DMS79 (cell line): ENCODE measurements at regions not wholly inside any gene's neighbourhood (a gene's known extent, or its start where the extent isn't known, plus 50 kb on each side); places are given as distances from the start of the nearest gene placed in this dataset.

Experiments used
- DNase-seq: peaks from one replicate; lab custom pipeline; 2025; lab: John Stamatoyannopoulos, UW

DNA sequence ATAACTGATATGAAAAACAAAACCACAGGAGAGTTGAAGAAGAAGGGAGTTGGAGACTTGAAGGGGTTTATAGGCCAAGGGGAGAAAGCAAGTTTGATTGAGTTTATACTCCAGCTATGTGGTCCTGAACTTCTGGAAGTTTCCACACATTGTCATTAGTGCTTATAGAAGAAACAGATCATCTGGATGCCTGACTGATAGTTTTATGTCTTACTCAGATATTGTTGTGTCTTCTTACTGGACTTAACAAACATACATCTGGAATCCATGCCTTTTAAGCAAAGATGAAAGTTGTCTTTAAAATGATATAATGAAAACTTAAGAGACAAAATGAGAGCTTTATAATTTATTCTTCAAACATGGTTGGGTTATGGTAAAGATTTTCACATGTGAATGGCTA, 101.3 kb upstream of the FZD8 start:
- DNase-seq, result no peak

DNA sequence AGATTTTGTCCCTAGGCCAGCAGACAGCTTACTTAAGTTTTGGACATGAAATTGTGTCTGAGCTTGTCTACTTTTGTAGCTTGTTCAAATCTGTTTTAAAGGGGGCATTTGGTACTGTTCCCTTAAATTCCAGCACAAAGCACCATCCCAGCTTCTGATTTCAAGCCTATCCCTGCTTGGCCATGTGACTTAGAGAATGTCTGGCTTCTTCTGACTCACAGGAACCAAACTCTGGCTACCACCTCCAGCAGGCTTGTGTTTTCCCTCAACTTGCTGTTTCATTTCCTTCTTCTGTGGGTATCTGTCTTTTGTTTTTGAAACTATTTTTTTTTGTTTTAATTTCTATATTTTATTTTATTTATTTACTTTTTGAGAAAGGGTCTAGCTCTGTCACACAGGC, 97.9 kb upstream of the FZD8 start:
- no peak for DNase-seq

DNA sequence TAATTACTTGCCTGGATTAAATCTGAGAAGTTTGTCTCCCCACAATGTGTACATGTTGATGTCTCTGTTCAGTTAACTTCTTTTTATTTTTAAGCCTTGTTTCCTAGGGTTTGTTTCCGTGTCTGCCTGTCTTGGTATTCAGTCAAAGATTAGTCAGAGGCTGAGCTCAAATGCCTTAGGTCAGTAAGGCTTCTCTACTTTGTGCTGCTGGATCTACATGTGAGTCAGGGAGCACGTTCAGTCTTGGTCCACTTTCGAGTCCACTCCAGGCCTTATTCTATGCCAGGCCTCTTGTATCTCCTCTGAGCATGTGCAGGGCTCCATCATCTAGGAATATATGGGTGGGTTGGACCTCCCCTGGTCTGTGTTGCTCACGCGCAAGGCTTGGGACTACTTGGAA, 93.3 kb upstream of the FZD8 start:
- DNase-seq, result no peak

DNA sequence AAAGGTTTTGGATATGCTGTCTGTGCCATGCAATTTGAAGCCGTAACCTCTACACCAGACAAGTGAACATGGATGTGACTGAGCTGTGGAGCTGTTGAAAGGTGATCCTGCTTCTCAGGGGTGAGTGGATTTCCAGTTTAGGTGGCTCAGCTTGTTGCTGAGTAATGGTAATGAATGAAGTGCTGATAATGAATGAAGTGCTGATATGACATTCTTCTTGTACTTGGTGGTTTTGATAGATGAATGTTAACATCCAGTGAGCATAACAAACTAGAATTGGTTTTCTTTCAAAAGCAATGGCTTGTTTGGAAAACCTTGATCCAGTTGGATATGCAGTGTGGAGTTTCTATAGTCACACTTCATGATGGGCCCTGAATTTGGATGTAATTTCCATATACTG, 89.7 kb upstream of the FZD8 start:
- no peak for DNase-seq

DNA sequence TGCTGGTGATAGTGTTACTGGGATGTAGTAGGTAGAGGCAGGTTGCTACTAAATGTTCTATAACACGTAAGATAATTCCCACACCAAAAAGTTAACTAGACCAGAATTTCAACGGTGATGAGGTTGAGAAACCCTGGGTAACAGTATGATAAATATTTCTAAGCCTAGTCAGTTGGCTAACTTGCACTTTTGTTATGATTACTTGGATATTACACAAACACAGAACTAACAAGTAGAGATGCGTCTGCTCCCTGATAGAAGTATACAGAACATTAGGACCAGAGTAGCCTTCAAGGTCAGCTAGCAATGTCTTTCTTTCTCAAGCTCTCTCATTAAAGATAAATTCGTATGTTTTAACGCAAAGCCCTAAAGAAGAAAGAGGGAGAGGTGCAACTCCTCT, 86.2 kb upstream of the FZD8 start:
- no peak for DNase-seq

DNA sequence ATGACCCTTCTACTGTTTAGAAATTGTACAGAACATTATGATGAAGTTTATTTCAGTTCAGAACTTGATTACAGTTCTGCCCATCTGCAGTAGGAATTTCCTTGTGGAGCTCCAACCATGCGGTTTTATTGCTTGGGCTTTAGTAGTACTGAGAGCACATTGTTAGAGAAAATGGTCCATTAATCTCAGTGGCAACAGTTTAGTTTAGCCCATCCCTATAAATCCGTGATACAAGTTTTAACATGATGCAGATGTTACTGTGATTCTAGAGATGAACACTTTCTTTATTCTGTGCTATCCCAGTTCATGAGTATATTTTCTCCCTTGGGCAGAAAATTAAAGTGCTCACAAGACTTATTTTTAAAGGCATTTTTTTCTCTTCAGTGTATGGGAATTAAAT, 84.8 kb upstream of the FZD8 start:
- DNase-seq, result no peak

DNA sequence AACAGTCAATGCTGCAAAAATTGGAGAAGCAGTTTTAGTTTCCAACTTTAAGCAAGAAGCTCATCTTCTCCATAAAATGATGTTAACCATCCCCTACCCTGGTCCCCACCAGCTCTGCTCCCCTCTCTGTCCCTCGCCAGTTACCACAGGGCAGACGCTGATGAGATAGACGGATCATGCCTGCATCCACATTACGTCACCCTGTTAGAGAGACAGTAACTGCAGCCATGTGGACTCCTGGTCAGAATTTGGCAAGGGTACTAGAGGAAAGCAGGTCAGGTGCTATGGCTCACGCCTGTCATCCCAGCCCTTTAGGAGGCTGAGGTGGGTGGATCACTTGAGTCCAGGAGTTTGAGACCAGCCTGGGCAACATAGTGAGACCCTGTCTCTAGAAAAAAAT, 81.9 kb upstream of the FZD8 start:
- DNase-seq, result no peak

DNA sequence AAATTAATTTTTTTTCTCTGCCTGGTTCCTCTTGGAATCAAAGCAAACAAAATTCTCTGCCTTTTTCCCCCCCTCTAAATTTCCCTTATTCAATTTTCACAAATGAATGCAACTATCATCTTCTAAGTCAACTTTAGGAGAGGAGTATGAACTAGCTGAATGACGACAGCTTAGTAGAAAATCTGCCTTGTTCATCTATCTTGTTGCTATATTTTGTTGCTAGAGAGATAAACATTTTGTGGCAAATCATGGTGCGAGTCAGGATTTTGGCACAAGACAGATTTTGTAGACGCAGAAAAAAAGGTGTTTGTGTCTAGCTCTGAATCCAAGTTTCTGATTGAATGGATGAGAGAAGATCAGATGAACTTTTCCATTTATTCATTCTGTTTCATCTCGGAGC, 81.0 kb upstream of the FZD8 start:
- DNase-seq, result no peak

DNA sequence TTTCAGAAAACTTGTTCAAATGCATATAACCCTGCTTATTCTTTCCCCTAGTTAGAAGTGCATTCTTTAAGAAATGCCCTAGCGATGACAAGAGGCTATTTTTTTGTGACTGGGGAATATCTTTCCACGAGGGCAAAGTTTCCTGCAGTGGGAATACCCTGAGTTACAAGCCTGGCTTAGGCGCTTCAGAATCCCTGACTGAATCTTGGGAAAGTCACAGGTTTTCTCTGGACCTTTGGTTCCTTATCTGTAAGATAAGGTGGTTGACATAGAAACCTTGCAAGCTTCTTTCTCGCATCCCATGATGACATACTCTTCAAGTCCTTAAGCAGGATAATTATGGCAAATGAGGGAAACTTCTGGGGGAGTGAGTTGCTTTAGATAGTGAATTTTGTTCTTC, 80.5 kb upstream of the FZD8 start:
- DNase-seq, result no peak

DNA sequence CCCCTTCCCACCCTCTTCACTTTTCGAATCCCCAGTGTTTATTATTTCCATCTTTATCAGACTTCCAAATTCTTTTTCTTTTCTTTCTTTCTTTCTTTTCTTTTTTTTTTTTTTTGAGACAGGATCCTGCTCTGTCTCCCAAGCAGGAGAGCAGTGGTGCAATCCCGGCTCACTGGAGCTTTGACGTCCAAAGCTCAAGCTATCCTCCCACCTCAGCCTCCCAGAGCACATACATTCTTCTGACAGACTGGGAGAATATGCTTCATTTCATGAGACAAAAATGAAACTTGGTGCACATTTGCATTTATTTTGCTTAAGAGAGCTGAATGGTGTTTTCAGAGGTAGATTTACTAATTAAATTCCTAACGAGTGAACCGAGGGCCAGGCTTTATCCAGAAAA, 80.1 kb upstream of the FZD8 start:
- no peak for DNase-seq

DNA sequence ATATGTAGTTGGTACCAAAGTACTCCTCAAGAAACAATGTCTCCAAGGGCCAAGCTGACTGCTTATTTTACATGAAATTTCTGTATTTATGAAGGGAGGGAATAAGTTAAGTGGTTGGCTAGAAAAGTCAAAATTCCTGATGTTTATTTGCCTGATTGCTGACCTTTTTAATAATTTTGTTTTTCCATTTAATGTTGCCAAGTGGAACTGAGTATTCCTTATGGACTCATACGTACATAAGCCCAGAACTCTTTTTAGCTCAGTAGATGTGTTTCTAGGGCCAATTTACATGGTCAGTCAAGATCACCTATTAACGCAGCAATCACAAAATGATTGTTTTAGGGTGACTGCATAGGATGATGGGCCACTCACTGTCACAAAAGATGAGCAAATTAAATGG, 78.3 kb upstream of the FZD8 start:
- no peak for DNase-seq

DNA sequence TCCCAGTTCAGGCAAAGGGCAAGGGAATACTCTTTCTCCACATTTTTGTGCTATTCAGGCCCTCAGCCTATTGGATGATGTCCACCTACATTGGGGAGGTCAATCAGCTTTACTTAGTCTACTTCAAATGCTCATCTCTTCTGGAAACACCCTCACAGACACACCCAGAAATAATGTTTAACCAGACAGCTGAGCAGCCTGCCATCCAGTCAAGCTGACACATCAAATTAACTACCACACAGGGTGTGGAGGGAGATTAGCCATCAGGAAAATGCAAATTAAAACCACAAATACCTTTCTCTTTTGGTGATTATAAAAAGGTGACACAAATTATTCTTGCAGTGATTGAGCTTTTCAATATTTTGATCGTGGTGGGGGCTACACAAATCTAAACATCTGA, 74.7 kb upstream of the FZD8 start:
- DNase-seq, result no peak

DNA sequence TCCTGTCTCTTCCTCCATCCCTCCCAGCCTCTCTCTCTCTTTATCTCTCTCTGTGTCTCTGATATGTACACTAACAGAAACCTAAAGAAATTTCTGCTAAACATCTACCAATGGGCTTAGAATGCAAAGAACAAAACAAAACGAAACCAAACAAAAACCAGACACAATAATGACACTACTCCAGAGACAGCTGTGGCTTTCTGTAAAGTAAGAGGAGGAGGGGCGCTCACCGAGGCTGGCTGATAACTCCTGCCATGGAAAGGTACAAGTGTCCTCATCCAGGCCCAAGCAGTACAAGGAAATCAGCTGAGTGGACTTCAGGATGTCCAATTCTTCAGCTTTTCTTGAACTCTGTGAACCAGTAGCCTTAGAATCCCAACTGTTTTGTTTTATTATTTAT, 70.4 kb upstream of the FZD8 start:
- DNase-seq, result no peak

DNA sequence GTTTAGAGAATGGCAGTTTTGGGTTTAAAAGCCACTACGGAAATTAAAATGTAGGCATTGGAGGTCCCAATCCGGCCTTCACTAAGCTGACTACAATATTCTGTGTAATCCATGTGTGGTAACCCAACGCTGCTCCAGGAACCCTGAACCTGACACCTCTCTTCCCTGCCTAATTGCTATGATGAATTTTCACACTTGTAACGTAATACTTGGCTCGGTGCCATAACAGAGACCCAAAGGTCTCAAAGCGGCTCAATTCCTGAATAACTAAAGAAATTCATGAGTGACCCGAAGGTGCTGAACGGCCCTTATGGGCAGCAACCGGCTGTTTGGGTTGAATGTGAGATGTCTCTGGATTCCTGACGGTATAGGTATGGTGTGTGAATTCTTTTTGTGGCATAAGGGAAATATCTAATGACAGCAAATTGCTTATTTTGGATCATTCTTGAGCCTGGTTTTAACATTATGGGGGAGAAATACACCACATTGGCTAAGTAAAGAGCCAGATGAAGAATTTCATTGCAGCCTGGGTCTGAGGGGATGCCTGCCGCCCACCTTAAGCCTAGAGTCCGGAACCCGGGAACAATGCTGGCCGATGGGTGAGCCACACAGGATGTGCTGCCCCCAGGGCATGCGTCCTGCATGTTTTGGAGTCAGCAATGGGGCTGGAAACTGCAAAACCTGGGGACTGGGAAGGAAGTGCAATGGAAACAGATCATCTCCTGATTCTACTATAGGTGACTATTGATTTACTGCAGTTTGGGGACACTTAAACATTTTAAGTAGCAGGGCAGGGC, 69.7 kb upstream of the FZD8 start:
- DNase-seq, result no peak

DNA sequence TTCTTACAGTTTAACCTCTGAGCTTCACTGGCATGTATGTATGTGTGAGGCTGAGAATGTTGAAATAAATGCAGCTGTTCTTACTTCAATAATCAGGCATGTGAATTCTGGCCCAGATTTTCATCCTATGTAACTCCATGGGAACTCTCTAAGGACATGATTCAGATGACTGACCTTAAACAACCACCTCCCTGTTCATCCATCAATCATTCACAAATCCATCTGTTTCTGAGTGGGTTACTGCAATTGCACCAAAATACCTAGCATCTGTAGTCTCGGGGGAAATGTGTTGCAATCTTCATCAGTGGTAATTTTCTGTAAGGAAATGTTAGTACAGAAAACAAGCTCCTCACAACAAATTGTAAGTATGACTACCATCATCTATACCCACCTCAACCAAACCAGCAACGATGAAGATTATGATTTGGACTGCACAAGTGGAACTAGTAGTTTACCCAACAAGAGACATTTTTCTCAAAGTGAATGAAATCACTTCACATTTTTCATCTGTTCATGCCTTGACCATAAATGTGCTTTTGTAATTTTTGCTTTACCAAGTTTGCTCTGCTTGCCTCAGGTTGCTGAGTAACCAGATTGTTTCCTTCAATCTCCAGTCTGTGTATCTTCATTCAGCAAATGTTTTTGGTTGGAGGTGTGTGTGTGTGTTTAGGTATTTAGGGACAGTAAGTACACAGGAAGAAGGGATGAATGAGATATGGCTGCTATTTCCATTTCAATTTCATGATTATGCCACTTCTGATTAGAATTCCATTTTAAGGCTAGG, 65.7 kb upstream of the FZD8 start:
- DNase-seq, result no peak

DNA sequence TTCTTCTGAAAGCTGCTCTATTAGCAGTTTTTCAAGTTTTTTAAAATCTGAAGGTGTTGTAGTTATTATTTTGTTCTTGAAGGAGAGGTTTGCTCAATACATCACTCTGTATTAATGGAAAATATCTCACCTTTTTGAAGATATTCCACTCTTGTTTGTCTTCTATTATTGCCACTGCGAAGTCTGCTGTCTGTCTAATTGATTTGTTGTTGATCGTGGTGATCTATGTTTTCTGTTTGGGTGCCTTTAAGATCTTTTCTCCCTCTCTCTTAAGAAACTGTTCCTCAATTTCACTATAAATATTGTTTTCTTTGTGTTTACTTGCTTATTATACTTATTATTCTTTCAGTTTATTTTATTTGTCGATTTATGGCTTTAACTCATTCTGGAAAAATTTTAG, 64.9 kb upstream of the FZD8 start:
- no peak for DNase-seq

DNA sequence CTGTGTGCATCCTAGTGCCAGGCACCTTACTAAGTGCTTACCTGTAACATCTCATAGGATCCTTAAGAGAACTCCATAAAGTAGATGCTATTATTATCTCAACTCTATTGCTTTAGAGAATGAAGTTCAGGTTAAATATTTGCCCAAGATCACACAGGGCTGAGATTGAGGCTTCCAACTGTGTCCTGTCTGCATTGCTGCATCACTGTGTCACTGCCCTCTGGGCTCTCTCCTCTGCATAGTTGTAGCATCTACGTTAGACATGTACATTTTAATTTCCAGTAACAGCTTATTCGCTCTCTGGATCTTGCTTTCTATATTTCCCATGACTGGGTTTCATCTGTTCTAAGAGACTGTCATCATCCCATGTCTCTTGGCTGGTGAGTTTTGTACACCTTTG, 63.6 kb upstream of the FZD8 start:
- DNase-seq, result no peak

DNA sequence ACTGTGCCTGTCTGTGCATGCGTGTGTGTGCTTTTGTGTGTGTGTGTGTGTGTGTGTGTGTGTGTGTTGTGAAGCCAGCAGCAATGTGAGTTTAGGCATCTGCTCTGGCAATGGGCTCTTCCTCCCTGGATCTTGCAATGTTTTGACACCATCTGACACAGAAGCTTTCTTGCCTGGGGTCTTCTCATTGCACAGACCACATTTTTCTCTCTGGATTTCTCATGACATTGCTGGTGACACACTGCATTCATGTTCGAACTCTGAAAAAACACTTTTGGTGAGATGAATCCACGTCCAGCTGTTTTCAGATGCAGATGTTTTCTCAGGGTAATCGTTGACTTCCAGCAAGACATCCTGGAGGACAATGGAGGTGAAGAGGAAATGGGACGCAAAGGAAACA, 63.0 kb upstream of the FZD8 start:
- DNase-seq, result no peak

DNA sequence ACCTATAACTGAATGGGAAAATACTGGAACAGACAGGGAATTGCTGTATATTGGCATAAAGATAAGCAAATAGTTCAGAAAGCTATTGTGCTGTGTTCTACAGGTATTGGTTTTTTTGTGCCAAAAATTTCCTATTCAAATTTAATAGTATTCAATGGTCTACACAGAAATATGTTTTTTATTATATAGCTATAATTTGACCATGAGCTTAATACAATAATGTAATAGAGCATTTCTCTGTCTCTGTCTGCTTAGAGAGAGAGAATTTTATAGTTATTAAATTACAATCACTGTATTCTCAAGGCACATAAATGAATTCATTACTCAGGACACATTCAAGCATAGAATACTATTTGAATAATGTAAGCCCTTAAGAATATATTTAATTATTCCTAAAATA, 62.3 kb upstream of the FZD8 start:
- no peak for DNase-seq

DNA sequence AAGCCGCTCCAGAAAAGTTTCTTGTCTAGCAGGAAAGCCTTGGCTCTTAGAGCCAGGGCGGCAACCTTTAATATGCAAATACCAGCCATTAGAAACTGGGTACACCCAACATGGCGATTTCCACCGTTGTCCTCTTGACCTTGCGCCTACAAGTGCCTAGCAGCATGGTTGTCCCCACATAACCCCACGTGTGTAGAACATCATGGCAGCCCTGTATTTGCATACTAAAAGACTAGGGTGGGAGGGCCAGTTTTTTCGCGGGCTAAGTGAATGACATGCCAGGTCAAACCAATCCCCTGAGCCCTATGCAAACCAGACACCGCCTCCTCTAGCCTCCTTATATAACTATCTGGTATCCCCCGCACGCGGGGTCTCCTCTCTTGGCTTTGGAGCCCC, 58.4 kb upstream of the FZD8 start:
- DNase-seq, result no peak

DNA sequence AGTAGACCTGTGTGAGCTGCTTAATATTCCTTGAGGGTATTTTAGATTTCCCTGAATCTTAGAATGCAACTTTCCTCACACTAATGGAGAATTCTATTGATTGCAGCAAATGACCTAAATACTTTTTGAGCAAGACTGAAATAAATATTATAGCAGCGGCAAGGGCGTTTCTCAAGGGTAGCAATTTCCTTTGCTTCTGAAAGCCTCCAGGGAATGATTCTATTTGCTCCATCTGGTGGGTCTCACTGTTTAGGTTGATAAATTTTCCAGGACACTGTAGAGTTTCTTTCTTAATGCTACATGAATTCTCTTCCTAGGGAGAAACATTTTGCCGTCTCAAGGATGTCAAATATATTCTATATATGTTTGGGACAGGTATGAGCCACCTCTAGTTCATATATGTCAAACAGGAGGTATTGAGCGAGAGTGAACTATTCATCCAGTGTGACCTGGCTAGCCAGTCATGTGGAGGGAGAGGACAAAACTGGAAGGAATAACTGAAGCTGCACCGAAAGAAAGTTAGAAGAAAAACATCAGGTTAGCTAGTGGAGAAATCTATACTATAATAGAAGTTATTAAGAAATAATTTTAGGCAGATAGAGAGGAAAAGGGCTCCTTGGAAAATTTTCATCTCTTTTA, 57.9 kb upstream of the FZD8 start:
- DNase-seq, result no peak

DNA sequence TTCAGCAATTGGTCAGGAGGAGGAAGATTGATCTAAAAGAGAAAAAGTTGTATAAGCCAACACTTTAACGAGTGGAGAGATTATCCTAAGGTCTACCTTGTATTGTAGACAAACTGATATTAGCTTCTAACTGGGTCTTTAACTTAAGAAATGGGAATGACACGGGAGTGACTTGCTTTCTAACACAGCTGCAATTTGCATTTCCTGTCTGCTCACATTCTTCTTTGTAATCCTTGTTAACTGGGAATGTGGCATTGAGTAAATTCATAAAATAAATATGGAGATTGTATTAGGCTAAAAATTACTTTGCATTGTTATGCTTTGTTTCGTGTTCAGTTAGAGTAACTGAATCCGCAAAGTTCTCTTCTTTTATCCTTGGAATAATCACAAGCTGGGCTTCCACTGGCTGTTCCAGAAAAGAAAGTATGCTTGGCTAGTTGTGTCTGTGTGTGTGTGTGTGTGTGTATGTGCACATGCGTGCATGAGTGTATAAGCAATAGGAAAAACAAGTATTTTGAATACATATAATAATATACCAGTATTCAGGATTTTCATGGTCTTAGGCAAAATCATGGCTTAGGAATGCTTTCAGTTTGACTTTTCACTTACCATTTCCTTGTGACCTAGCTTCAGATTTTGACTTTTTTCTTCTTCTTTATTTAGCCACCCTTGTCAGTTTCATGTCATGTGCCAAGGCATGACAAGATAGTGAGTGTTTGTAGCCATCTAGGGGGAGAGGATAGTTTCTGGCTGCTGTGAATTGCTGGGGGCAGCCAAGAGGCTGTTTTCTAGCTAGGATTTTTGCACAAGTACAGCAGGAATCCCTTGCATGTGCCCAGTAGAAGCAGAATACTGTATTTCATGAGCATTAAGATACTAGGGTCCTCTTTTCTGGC, 54.5 kb upstream of the FZD8 start:
- no peak for DNase-seq
